Inflammatory macrophage treated with lipopolysaccharide for 4 hours (primary cell): ENCODE measurements at regions not wholly inside any gene's neighbourhood (a gene's known extent, or its start where the extent isn't known, plus 50 kb on each side); places are given as distances from the start of the nearest gene placed in this dataset.
"Not testable (repeated sequence)": the region's sequence is repeated elsewhere in the genome, so short reads cannot be mapped to it uniquely, and the experiment has no call there.

Experiments
- DNase-seq: peaks from one replicate; pipeline ENCODE4 v3.0.0-alpha.2; 2020

DNA sequence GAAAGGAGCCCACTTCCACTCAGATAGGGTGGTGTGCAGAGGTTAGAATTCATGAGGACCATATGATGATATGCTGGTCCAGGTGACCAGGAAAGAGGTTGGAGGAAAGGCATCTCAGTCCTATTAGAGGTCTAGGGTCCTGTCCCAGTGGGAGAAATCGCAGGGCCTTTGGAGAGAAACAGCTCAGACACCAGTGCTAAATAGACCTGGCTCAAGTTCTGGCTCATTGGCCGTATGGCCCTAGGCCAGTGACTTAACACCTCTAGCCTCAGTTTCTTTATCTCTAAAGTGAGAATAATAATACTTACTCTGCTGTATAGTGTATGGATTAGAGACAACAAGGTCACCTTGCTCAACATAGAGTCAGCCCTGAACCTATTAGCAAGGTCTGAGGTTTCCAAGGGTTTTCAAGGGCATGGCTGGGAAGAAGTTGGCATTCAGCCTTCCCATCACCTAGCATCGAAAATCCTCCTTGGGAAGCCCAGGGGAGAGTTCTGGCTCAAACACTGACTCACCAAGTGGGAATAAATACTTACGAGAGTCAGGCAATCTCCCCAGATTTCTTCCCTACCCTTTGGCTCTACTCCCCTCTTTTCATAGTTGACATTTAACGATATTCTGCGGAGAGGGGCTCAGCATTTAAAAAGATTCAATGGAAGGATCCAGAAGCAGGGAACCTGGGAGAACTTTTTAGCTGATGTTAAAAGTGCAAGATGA, 473.1 kb upstream of the PODXL start:
- no peak for DNase-seq

DNA sequence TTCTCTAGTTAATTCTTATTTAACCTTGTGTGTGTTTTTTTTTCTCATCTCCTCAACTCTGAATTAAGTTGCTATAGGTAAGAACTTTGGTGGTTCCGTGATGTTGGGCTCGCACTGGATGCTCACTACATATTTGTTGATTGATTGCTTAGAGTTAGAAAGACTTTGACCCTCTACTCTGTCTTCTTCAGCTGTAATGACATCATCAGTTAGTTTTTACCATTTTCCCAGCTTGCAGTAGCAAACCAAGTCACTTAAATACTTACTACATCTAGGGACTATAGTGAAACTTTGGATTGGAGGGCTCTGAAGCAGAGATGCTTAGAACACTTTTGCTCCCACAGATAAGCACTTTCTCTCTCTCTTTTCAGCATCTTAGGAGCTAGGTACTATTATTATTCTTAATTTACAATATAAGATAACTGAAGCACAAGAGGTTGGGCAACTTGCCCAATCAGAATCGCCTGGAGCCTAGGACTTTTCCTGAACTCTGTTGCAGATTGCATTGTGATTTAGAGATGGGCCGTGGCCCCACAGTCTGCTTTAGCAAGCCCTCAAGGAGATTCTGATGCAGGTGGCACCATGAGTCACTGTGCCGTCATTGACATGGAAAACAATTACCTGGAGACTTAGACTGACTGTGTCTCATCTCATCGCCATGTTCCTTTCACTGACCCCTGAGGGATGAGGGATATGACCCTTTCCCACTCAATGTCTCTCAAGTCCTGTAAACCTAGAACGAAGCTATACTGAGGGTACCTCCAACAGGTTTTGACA, 471.9 kb upstream of the PODXL start:
- DNase-seq = no peak

DNA sequence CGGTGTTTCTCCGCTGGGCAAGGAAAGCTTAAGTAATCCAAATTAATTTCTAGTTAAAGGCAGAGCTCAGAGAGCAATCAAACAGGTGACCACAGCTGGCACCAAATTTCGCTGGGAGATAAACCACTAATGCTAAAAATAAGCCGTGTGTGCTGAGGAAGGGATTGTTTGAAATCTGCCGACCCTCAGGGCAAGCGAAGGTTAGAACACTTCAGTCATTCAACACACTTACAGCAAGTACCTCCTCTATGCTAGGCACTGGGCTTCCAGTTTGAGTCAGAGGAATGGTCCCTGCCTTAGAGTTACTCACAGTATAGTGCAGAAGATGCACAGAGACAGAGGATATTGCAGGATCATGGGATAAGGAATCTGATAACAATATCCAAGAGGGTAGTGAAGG, 467.9 kb upstream of the PODXL start:
- no peak for DNase-seq

DNA sequence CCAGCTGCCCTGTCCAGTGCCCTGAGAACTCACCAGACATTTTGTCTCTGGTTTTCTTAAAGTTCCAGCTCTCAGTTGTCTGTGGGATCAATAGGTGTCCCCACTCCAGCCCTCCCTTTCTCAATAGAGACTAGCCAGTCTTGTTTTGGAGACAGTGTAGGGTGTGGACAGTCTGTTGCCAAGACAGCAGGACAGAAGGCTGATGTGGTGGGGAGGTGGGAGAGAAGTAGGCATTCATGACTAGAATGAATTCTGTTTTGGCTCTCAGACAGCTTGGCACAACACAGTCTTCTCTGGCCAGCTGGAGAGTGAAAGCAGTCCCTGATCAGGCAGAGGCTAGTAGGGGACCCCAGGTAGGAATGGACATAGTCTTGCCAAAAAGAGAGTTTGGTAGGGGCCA, 467.0 kb upstream of the PODXL start:
- no peak for DNase-seq

DNA sequence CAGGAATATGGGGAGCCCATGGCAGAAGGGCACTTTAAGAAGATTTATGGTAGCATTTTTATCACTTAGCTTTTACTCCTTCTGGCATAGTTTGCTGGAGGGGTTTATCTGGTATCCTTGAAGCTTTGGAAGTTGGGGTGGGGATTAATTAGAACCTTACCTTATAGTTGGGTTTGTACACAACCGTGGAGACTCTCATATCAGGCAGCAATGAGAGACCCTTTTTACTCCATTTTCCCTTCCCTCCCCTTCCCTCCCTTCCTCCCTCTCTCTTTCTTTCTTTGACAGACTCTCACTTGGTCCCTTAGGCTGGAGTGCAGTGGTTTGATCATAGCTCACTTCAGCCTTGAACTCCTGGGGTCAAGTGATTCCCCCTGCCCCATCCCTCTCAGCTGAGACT, 465.8 kb upstream of the PODXL start:
- no peak for DNase-seq

DNA sequence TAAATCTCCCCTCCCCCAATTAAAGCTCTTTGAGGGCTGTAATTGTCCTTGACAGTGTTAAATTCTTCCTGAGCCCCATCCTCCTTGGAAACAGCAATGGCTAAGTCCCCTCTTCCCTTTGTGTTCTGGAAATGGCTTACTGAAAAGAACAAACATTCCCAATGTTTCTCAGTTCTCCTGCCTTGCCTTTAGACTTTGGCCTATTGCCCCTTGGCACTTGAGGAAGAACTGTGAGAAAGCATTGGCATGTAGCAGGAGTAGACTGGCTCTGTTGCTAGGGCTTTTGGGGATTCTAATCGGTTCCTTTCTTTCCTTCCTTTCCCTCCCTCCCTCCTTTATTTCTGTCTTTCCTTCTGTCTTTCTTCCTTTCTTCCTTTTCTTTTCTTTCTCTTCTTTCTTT, 463.3 kb upstream of the PODXL start:
- DNase-seq = no peak

DNA sequence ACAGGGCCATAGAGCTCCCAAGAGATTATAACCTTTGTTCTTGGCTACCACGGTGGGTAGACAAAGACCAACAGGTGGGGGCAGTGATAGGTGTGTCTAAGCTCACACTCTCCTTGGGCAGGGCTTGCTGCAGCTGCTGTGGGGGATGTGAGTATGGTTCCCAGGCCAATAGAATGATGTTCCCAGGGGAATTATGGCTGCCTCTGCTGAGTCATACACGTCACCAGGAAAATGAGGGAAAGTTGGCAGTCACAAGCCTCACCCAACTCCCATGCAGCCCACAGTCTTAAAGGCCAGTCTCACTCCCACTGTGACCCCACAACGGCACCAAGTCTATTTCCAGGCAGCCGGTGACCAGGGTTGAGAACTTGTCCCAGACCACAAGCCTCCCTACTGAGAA, 453.4 kb upstream of the PODXL start:
- DNase-seq = no peak

DNA sequence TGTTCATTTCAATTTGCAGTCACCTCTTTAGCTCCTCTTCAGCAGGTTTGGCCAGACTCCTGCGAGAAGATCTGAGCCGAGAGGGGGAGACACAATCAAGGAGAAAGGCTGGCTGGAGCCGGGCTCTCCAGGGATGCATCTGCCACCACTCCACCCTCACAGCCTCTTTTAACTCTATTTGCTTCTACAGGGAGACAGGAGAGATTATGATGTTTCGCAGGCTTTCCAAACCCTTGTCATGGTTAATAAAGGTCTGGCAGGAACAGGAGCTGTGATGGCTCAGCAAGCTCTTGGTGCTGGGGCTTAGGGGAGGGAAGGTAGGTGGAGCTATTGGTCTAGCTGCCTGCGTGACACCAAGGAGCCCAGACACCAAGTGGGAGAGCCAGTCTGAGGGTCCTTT, 448.1 kb upstream of the PODXL start:
- DNase-seq = no peak

DNA sequence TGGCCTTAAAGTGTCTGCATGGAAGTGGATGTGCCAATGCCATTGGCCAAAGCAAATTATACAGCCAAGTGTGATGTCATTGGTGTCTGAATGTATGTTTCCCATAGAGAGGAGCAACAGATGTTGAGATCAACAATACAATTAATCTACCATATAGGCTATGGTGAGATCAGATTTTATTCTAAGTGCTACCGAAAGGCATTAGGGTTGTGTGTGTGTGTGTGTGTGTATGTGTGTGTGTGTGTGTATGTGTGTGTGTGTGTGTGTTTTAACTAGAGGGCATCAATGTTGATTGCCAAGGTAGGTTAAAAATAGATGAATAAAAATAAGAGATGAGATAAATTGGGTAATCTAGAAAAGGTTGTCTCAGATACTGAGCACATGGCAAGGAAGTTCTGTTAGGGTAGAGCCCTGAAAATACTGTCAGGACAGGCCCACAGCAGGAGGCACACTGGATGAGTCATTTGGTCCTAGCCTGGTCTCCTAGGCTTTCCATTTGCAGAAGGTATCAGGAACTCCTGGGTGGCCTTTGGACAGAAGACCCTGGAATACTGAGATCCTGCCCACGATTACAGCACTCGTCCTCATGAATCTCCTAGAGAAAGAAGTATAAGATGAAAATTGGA, 446.0 kb upstream of the PODXL start:
- DNase-seq = no peak

DNA sequence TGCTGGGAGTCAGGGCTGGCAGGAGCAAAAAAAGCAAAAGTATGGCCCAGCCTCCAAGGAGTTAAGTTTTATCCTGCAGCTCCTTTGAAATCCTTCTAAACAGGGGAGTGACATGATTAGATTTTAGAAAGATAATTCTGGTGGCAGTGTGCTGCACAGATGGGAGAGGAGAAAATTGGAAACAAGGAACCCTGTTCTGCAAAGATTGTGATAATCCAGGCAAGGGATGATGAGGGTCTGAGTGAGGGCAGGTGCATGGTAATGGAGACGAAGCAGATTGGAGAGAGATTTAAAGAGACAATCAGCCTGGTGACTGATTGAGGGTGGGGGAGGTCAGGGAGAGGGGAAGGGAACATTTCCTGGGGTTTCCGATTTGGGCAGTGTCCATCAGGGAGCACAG, 444.7 kb upstream of the PODXL start:
- no peak for DNase-seq

DNA sequence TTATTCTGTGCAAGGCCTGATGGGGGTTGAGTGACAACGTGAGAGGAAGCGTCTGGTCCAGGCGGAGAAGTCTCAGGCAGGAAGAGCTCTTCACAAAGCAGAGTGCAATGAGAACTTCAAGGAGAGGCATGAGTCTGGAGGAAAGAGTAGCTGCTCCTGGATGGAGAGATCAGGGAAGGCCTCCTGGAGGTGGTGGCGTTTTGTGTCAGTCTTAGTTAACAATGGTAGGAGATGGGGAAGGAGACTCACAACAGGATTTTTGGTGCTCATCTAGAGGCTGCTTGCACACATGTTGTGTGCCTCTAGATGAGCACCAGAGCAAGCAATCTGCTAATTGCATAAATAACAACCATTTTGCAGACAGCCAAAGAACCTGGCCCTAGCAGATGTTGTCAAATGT, 442.8 kb upstream of the PODXL start:
- no peak for DNase-seq

DNA sequence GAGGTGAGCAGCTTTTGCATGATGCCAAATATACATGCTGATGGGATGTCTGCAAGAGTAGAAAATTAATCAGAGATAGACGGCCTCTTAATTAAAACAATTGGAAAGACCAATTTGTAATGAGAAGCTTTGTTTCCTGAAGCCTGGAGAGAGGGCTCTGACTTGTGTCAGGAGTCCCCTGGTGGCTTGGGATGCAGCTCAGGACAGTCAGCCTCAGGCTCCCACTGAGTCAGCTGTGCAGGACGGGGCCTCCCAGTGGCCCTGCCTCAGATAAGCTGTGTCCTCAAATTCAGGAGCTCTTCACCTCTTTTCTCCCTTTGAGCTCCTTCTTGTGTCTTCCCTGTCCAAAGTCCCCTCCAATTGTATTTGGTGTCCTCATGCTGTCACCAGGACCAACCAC, 438.9 kb upstream of the PODXL start:
- no peak for DNase-seq

DNA sequence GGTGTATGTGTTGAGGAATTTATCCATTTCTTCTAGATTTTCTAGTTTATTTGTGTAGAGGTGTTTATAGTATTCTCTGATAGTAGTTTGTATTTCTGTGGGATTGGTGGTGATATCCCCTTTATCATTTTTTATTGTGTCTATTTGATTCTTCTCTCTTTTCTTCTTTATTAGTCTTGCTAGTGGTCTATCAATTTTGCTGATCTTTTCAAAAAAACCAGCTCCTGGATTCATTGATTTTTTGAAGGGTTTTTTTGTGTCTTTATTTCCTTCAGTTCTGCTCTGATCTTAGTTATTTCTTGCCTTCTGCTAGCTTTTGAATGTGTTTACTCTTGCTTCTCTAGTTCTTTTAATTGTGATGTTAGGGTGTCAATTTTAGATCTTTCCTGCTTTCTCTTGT, 424.6 kb upstream of the PODXL start:
- DNase-seq = not testable (repeated sequence)

DNA sequence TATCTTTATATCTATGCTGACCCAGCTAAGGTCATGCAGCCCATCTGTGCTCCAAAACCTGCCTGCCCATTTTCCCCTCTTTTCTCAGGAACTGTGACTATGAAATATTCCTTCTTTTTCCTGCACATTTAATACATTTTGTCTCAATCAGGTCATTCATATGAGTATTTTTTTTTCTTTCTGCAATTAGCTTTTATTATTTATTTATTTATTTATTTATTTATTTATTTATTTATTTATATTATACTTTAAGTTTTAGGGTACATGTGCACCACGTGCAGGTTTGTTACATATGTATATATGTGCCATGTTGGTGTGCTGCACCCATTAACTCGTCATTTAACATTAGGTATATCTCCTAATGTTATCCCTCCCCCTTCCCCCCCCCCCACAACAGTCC, 421.7 kb upstream of the PODXL start:
- not testable (repeated sequence) for DNase-seq

DNA sequence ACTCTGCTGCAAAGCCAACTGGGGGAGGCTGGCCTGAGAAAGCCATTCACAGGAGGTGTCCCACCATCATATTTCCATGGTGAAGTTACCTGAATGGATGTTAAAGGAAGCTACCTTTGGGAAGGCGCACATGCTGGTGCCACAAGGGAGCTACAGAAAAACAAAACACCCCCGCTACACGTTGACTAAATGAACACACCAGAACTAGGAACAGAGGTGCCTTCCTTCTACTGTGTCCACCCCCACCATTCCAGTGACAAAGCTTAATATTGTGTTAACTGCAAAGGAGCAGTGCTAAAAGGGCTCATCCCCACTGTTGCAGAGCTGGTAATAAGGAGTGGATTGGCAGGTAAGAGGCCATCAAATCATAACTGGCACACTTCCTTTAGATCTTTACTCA, 420.0 kb upstream of the PODXL start:
- DNase-seq = no peak

DNA sequence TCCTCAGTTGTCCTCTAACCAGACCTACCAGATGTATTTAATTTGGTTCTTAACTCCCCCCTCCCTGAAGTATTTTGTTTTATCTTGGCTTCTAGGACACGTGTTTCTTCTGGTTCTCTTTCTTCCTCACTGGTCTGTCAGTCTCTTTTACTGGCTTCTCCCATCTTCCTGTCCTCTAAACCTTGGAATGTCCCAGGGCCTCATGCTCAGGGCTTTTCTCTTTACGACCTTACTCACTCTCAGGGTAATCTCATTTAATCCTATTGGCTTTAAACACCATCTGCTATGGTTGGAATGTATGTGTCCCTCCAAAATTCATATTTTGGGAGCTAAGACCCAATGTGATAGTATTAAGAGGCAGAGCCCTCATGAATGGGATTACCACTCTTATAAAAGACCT, 418.2 kb upstream of the PODXL start:
- DNase-seq = no peak

DNA sequence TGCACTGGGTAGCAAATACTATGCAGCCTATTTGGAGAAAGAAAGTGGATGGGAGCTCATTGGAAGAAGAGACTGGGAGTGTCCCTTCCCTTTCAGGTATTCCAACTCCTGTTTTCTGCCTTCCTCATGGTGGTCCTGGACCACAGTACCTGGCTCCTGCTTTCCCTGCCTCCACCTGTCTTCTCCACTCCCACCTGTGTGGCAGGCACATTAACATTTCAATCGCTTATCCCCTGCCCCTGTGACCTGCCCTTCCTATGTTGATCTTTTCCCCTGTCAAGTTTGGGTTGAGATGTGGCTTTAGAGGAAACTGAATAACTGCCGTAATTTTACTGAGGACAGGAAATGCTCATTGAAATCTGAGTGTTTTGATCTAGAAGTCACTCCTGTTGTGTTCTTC, 415.8 kb upstream of the PODXL start:
- no peak for DNase-seq

DNA sequence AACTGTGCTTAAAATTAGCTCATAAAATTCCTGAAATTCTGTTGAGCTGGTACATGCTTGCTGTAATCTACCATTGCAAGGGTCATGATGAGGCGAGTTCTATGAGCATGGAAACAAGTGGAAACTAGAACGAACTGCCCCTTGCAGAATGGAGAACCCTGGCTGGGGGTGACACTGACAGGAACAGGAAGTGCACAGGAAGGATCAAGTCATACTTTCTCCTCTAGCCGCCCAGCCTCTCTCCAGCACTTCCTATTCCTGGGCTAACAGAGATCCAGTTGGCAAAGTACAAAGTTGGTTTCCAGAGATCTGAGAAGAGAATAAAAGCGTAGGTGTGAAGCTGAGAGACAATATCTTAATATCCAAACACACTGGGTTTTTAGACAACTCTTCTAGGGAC, 414.2 kb upstream of the PODXL start:
- no peak for DNase-seq

DNA sequence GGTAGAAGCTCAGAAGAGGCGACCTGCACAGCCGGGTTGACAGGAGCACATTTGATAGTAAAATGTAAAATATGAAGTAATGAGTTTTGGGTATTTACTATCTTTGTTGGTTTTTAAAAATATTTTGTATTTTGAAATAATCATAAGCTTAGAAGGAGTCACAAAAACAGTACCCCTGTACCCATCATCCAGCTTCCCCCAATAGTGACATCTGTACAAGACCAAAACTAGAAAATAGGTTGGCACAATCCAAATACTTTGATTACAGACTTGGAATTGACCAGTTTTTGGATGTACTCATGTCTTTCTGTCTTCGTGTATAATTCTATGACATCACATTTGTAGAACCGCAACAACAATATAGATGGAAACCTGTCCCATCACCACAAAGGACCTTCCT, 413.1 kb upstream of the PODXL start:
- no peak for DNase-seq

DNA sequence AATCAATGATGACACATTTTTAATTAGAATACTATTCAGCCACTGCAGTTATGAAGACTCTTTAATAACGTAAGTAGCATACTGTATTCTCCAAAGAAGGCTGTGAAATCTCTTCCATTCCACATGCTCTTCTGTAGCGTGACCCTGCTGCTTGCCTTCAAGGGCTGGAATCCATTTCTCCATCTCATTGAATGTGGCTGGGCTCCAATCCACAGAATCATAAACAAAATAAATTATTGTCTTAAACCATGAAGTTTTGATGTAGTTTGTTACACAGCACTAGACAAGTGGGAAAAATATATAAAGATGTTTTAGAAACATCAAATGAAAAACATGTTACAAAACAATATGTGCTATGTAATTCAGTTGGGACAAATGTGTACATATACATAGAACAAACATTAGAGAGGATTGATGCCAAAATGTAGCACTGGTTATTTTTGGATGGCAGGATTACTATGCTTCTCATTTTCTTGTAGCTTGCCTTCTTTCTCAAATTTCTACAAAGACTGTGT, 410.8 kb upstream of the PODXL start:
- no peak for DNase-seq

DNA sequence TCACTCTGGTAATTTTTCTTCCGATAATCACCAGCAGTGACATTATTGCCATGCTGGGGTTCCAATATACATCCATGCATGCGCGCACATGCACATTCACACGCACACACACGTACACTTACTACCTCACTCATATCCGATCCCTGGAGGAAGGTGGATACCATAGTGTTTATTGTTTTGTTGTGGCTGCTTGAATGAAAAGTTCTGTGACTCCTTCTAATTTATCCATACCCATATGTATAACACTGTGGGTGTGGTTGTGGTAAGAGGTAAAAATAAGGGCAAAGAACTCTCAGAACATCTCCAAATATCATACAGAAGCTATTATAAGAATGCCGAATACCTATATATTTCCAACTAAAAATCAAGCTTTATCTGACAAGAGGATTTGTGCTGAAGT, 407.8 kb upstream of the PODXL start:
- DNase-seq = no peak

DNA sequence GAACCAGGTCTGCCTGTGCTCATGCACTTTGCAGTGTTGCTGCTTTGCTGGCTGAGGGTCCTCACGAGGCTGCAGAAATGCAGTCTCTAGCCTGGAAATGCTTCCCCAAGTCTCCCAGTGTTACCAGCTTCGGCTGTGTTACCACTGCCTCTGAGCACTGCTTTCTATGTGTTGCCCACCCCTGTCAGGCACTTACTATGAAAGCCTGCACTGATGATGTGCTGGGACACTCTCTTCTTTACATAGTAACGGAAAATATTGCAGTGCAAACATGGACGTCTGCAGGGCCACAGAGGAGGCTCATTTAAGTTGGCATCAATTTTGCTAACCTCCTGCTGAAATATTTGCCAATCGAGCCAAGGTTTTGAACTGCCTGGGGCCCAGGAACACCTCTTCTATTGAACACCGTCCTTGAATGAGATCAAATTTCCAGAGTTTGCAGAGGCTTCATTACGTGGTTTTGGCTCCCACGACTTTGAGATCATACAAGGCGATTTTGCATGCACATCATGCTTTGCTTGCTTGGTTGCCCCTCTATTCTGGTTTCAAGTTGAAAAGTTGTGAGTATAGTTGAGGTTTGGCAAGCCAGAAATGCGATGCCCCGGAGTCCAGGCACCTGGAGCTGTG, 404.7 kb upstream of the PODXL start:
- DNase-seq = no peak

DNA sequence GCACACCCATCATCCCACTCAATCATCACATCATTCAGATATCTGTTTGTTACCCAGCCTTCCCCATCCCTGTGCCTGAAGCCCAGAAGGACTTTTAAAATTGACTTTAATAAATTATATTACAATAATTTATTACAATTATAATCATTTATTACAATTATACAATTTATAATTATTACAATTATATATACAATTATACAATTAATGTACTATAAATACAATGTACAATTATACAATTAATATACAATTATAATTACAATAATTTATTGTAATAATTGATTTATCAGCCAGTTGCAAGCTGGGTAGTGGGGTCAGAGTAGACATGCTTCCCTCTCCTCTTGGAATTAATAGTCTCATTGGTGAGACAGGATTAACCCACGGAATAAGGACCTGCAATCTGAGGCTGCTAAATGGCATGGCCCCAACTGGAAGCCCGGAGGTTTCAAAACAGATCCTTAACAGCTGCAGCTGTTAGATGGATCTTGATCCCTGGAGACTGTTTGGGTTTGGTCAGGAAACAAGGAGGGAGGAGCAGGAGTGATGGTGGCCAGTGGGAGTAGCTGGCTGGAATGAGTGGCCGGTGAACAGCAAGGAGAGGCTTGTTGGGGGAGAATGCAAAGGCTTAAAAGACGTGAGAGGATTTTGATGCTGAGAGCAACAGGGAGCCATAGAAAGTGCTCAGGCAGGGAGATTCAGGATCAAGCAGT, 402.8 kb upstream of the PODXL start:
- DNase-seq = no peak
